Panc1 (cell line): ENCODE measurements at regions not wholly inside any gene's neighbourhood (a gene's known extent, or its start where the extent isn't known, plus 50 kb on each side); places are given as distances from the start of the nearest gene placed in this dataset.

Experiments used
- ATAC-seq: fragments of 200-7000 bp; cut with Tn5 transposase; 2 replicates; pipeline ENCODE4 v1.9.1; 2020; ENCODE audit warnings: mild to moderate bottlenecking, moderate library complexity
- BruUV-seq: library from RNA; stranded (reverse); fragments of 400-500 nt; replicated peaks from 2 replicates; lab custom pipeline; 2021; lab: Mats Ljungman, UMichigan
- CTCF ChIA-PET: fragments of 300-600 bp; sonication (Branson Sonifier 250); formaldehyde crosslinking; loops from one replicate; lab custom pipeline; 2022; ENCODE audit warnings: antibody characterized with exemption; lab: Charles Lee
- POLR2A ChIA-PET: fragments of 300-600 bp; sonication (Branson Sonifier 250); formaldehyde crosslinking; loops from one replicate; lab custom pipeline; 2022; ENCODE audit warnings: antibody characterized with exemption; lab: Charles Lee
- DNase-seq: peaks from one replicate; pipeline ENCODE4 v3.0.0-alpha.2; 2010; ENCODE audit warnings: low read depth, low spot score
- H3K27ac ChIP-seq: 2 replicates; pipeline ENCODE4 v1.5.1; 2011; ENCODE audit warnings: mild to moderate bottlenecking, low read length, inconsistent platforms
- H3K27me3 ChIP-seq: fragments of 200-500 bp; sonication (Bioruptor generic); 2 replicates; pipeline ENCODE4 v1.6.0; 2014; ENCODE audit warnings: low read length, inconsistent platforms; ENCODE audit not compliant: control insufficient read depth, insufficient read depth
- H3K36me3 ChIP-seq: fragments of 200-500 bp; sonication (Bioruptor generic); 2 replicates; pipeline ENCODE4 v1.5.1; 2014; ENCODE audit warnings: inconsistent platforms, mild to moderate bottlenecking, low read length, moderate library complexity; ENCODE audit not compliant: control insufficient read depth, insufficient read depth
- H3K4me1 ChIP-seq: 2 replicates; pipeline ENCODE4 v1.5.1; 2011; ENCODE audit warnings: inconsistent platforms, mild to moderate bottlenecking, low read length, moderate library complexity; ENCODE audit not compliant: control insufficient read depth, insufficient read depth
- H3K4me3 ChIP-seq, 2 experiments: 2 replicates each; pipeline ENCODE4 v1.5.1; 2011 to 2012; ENCODE audit warnings: low read depth in 2 of 2, low read length in 2 of 2, mild to moderate bottlenecking in 2 of 2, inconsistent platforms in 1 of 2, moderate library complexity in 1 of 2
- H3K9me3 ChIP-seq: fragments of 200-500 bp; sonication (Bioruptor generic); 2 replicates; pipeline ENCODE4 v1.5.1; 2014; ENCODE audit warnings: low read depth, mild to moderate bottlenecking, inconsistent platforms, low read length, moderate library complexity; ENCODE audit not compliant: control insufficient read depth, insufficient read depth
- CTCF ChIP-seq: fragments of 450-650 bp; IDR thresholded peaks from 2 replicates; pipeline ENCODE4 v1.5.1; 2017; ENCODE audit warnings: mild to moderate bottlenecking
- POLR2AphosphoS5 ChIP-seq: IDR thresholded peaks from 2 replicates; pipeline ENCODE4 v1.6.1; 2012; ENCODE audit warnings: mild to moderate bottlenecking, low read depth, low read length, moderate library complexity
- SIN3A ChIP-seq: IDR thresholded peaks from 2 replicates; pipeline ENCODE4 v1.6.1; 2012; ENCODE audit warnings: low read depth, mild to moderate bottlenecking, low read length, moderate library complexity, borderline replicate concordance; ENCODE audit not compliant: insufficient read depth
- TCF7L2 ChIP-seq: IDR thresholded peaks from 2 replicates; pipeline ENCODE4 v1.6.1; 2011; ENCODE audit warnings: mild to moderate bottlenecking, low read depth, low read length, inconsistent platforms
- in situ Hi-C: cut with HindIII; loops from 2 replicates; pipeline ENCODE4 v1.10.0; 2016; ENCODE audit warnings: low sequenced_read_pairs, low pct_unique_long_range_greater_than_20kb
- intact Hi-C: fragments of 100-400 bp; cut with micrococcal nuclease; formaldehyde crosslinking; loops from one replicate; pipeline ENCODE4 v1.10.0; 2022; ENCODE audit not compliant: unreplicated experiment
- TF ChIP-seq, protein P1 (sequence below), 2 experiments: IDR thresholded peaks; 2 replicates each; pipeline ENCODE4 v1.6.1; 2011 to 2012; ENCODE audit warnings: low read depth in 2 of 2, control low read depth in 1 of 2, low read length in 1 of 2, mild to moderate bottlenecking in 1 of 2, moderate library complexity in 1 of 2; ENCODE audit not compliant: insufficient read depth in 1 of 2

DNA sequence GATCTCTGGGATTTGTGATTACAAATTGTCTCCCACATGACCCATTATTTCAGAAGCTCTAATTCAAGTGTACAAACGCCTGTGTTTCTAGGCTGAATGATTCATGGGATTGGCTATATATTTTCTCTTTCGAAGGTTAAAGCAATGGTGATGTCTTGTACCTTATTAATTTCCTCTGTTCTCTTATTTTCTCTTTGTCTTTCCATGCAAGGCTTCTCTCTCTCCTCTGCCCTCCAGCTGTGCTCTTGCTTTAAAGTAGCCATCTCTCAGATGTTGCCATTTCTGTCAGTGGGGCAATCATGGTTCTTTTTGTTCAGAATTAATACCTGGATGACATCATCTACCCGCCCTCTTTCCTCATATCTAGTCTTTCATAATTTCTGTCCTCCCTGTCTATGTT is 184.3 kb upstream of the ATP10B start:
- no peaks in the 10 kb centered on the region for H3K9me3 ChIP-seq
- in situ Hi-C loops (no loop called here), intact Hi-C loops (no loop called here)
- H3K27me3 ChIP-seq, result no peaks in the 10 kb centered on the region
- no peak overlapping the region for H3K4me3 ChIP-seq
- no TSS peak for BruUV-seq
- no peaks in the 10 kb centered on the region for H3K4me1 ChIP-seq
- no peak for ATAC-seq
- TF ChIP-seq POLR2AphosphoS5, result no peak
- TF ChIP-seq, protein P1, sequence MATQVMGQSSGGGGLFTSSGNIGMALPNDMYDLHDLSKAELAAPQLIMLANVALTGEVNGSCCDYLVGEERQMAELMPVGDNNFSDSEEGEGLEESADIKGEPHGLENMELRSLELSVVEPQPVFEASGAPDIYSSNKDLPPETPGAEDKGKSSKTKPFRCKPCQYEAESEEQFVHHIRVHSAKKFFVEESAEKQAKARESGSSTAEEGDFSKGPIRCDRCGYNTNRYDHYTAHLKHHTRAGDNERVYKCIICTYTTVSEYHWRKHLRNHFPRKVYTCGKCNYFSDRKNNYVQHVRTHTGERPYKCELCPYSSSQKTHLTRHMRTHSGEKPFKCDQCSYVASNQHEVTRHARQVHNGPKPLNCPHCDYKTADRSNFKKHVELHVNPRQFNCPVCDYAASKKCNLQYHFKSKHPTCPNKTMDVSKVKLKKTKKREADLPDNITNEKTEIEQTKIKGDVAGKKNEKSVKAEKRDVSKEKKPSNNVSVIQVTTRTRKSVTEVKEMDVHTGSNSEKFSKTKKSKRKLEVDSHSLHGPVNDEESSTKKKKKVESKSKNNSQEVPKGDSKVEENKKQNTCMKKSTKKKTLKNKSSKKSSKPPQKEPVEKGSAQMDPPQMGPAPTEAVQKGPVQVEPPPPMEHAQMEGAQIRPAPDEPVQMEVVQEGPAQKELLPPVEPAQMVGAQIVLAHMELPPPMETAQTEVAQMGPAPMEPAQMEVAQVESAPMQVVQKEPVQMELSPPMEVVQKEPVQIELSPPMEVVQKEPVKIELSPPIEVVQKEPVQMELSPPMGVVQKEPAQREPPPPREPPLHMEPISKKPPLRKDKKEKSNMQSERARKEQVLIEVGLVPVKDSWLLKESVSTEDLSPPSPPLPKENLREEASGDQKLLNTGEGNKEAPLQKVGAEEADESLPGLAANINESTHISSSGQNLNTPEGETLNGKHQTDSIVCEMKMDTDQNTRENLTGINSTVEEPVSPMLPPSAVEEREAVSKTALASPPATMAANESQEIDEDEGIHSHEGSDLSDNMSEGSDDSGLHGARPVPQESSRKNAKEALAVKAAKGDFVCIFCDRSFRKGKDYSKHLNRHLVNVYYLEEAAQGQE (IDR thresholded peaks at IDR 0.05; ENCODE audit: insufficient read depth in 1 of 2, low read depth in 2 of 2, low read length in 1 of 2), result no peak
- TF ChIP-seq SIN3A, result no peak
- TF ChIP-seq TCF7L2, result no peak
- no peak for TF ChIP-seq CTCF
- no peak overlapping the region for H3K27ac ChIP-seq
- no peaks in the 10 kb centered on the region for H3K36me3 ChIP-seq
- CTCF ChIA-PET, result no interaction called here
- no peak for DNase-seq
- POLR2A ChIA-PET, result no interaction called here

- no peaks in the 10 kb centered on the region for H3K27me3 ChIP-seq
- no TSS peak for BruUV-seq
- DNase-seq, result no peak
- H3K36me3 ChIP-seq, result no peaks in the 10 kb centered on the region
- no peak for ATAC-seq
- POLR2A ChIA-PET, result no interaction called here
- H3K4me3 ChIP-seq, result no peak overlapping the region
- in situ Hi-C loops, result no loop called here
- H3K4me1 ChIP-seq, result no peaks in the 10 kb centered on the region
- TF ChIP-seq POLR2AphosphoS5 (no peak), TCF7L2 (no peak), SIN3A (no peak), CTCF (no peak)
- TF ChIP-seq, protein P1 (IDR thresholded peaks at IDR 0.05; ENCODE audit: insufficient read depth in 1 of 2, low read depth in 2 of 2, low read length in 1 of 2), result no peak
- CTCF ChIA-PET, result no interaction called here
- H3K27ac ChIP-seq, result no peak overlapping the region
- intact Hi-C loops, result no loop called here
- no peaks in the 10 kb centered on the region for H3K9me3 ChIP-seq
Observed at GRCh38 chr5:161034451-161034850, 182.4 kb upstream of the ATP10B start.
